Vagina (tissue), 2 donors: ENCODE measurements at regions not wholly inside any gene's neighbourhood (a gene's known extent, or its start where the extent isn't known, plus 50 kb on each side); places are given as distances from the start of the nearest gene placed in this dataset.

Experiments used
- DNase-seq, 2 donors: peaks; one replicate each; pipeline ENCODE4 v3.0.0-alpha.2; 2017; ENCODE audit errors: extremely low spot score in 2 of 2
- H3K27ac ChIP-seq: fragments of 200-600 bp; sonication (generic); one replicate; pipeline ENCODE4 v1.5.1; 2019
- H3K27me3 ChIP-seq: fragments of 200-600 bp; sonication (generic); one replicate; pipeline ENCODE4 v1.5.1; 2019
- H3K36me3 ChIP-seq, 2 donors: fragments of 200-600 bp; sonication (generic); one replicate each; pipeline ENCODE4 v1.5.1; 2017 to 2019
- H3K4me1 ChIP-seq: fragments of 200-600 bp; sonication (generic); one replicate; pipeline ENCODE4 v1.5.1; 2019
- H3K4me3 ChIP-seq, 2 donors: fragments of 200-600 bp; sonication (generic); 1 replicate in 1 of 2; 2 replicates in 1 of 2; pipeline ENCODE4 v1.5.1; 2016 to 2019
- H3K9me3 ChIP-seq: fragments of 200-600 bp; sonication (generic); one replicate; pipeline ENCODE4 v1.5.1; 2019
- POLR2A ChIP-seq, 2 donors: fragments of 450-650 bp; IDR thresholded peaks; one replicate each; pipeline ENCODE4 v1.6.1; 2017; ENCODE audit warnings: antibody characterized with exemption in 2 of 2, mild to moderate bottlenecking in 2 of 2, moderate library complexity in 2 of 2
- POLR2AphosphoS5 ChIP-seq, 2 donors: sonication (generic); formaldehyde crosslinking; IDR thresholded peaks; one replicate each; pipeline ENCODE4 v1.9.0; 2017; ENCODE audit warnings: antibody characterized with exemption in 2 of 2, mild to moderate bottlenecking in 2 of 2, low read depth in 1 of 2; ENCODE audit not compliant: insufficient read depth in 1 of 2
- intact Hi-C: fragments of 100-400 bp; cut with DNase I; formaldehyde crosslinking; loops from one replicate; pipeline ENCODE4 v1.15.1; 2023
- TF ChIP-seq, protein P1 (sequence below), 3 experiments: fragments of 450-650 bp in 2 of 3; fragments of 200-600 bp in 1 of 3; sonication (generic) in 1 of 3; IDR thresholded peaks; one replicate each; pipeline ENCODE4 v1.5.1; 2017 to 2019; ENCODE audit warnings: antibody characterized with exemption in 3 of 3, mild to moderate bottlenecking in 2 of 3, moderate library complexity in 2 of 3

DNA sequence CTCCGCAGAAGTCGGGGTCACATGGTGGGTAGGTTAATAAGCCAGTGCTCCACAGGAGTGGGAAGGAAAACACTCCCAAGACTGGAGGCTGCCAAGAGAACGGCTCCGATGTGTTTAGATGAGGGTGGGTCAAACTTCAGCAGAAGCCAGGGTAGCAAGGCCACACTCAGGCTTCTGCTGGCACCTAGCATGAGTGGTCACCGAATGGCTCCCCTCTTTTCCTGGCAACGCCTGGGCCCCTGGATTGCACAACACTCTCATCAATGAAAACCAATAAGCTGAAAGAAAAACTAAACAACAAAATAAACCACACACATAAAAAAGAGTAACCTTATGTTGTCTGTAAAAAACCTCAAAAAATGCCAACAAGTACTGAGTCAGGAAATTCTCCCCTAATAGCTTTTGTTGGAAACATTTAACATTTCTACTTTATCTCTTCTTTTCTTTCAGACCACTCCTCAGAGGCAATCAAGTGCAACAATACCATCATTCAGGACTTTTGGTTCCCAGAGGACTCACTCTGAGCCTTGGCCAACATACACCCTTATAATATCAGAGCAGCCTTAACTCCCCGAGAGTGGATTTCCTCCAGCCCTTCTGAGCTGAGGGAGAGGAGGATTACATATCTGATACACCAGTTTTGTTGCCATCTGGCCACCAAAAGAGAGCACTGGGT lies 279.9 kb downstream of the ENC1 start:
- no peaks in the 10 kb centered on the region for H3K9me3 ChIP-seq
- TF ChIP-seq POLR2AphosphoS5 (IDR thresholded peaks at IDR 0.05; ENCODE audit: insufficient read depth in 1 of 2, low read depth in 1 of 2) = peak in 1 of 2 donors; percentile 14
- TF ChIP-seq POLR2A (IDR thresholded peaks at IDR 0.05) = no peak
- peak overlapping the region; percentile 24 for H3K27ac ChIP-seq
- H3K4me3 ChIP-seq = no peak overlapping the region
- intact Hi-C loops = no loop called here
- DNase-seq = peak in 1 of 2 donors; percentile 74
- no peaks in the 10 kb centered on the region for H3K27me3 ChIP-seq
- H3K4me1 ChIP-seq = peaks cover 5% of the 10 kb centered on the region
- no peaks in the 10 kb centered on the region for H3K36me3 ChIP-seq

DNA sequence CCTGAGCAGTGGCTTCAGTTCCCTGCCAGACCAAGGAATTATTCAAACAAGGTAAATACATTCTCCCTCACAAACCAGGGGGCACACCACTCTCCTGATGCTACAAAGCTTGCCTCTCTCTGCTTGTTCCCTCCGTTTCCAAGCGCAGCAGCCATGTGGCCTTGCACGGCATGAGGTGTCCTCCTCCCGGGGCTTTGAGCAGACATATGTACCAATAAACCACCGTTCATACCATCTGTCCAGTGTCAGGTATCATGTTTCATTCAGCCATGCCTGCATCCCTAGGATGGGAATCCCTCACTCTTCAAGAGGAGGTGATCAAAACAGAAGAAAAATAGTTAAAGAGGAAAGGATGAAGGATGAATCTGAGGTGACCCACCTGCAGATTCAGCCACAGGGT lies 282.7 kb downstream of the ENC1 start:
- H3K36me3 ChIP-seq = no peaks in the 10 kb centered on the region
- H3K9me3 ChIP-seq = no peaks in the 10 kb centered on the region
- H3K4me3 ChIP-seq = no peak overlapping the region
- H3K4me1 ChIP-seq = peaks cover 5% of the 10 kb centered on the region
- H3K27ac ChIP-seq = no peak overlapping the region
- H3K27me3 ChIP-seq = no peaks in the 10 kb centered on the region
- TF ChIP-seq, protein P1, sequence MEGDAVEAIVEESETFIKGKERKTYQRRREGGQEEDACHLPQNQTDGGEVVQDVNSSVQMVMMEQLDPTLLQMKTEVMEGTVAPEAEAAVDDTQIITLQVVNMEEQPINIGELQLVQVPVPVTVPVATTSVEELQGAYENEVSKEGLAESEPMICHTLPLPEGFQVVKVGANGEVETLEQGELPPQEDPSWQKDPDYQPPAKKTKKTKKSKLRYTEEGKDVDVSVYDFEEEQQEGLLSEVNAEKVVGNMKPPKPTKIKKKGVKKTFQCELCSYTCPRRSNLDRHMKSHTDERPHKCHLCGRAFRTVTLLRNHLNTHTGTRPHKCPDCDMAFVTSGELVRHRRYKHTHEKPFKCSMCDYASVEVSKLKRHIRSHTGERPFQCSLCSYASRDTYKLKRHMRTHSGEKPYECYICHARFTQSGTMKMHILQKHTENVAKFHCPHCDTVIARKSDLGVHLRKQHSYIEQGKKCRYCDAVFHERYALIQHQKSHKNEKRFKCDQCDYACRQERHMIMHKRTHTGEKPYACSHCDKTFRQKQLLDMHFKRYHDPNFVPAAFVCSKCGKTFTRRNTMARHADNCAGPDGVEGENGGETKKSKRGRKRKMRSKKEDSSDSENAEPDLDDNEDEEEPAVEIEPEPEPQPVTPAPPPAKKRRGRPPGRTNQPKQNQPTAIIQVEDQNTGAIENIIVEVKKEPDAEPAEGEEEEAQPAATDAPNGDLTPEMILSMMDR (IDR thresholded peaks at IDR 0.05) = no peak
- TF ChIP-seq POLR2A (IDR thresholded peaks at IDR 0.05) (no peak), POLR2AphosphoS5 (IDR thresholded peaks at IDR 0.05; ENCODE audit: insufficient read depth in 1 of 2, low read depth in 1 of 2) (no peak)
- peak in 1 of 2 donors; percentile 56 for DNase-seq
- intact Hi-C loops = no loop called here

DNA sequence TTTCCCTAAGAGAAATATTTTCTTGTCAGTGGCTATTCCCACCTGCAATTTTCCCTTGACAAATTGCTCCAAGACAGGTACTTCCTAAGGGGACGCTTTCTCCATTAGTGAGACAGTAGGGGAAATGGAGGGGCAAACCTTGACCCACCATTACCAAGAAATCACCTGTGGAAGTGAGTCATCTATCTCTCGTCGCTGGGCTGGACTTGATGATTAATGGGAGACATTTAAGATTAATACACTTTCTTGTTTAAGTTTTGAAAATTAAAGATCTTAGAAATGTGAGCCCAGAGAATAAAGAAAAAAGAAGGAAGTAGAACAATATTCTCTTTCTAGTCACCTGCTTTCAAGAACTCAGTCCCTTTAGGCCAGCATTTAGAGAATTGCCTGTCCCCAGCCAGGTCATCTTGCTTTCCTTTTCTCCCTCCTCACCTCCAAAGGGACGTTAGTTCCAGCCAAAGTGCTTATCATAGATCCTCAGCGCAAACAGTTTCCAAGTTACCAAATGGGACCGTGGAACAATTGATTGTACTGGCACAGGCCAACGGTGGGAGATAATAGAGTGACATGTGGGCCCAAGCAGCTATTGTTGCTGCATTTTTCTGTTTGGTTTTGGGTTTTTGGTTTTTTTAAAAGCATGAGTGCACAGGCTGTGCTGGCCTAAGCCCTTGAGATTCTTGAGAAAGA lies 284.4 kb downstream of the ENC1 start:
- Histone ChIP-seq H3K4me3 (no peak overlapping the region), H3K9me3 (no peaks in the 10 kb centered on the region), H3K27ac (no peak overlapping the region), H3K27me3 (no peaks in the 10 kb centered on the region), H3K4me1 (peaks cover 1% of the 10 kb centered on the region), H3K36me3 (no peaks in the 10 kb centered on the region)
- intact Hi-C loops = no loop called here
- DNase-seq = no peak
- TF ChIP-seq, protein P1 (IDR thresholded peaks at IDR 0.05) = no peak
- no peak for TF ChIP-seq POLR2AphosphoS5 (IDR thresholded peaks at IDR 0.05; ENCODE audit: insufficient read depth in 1 of 2, low read depth in 1 of 2)

DNA sequence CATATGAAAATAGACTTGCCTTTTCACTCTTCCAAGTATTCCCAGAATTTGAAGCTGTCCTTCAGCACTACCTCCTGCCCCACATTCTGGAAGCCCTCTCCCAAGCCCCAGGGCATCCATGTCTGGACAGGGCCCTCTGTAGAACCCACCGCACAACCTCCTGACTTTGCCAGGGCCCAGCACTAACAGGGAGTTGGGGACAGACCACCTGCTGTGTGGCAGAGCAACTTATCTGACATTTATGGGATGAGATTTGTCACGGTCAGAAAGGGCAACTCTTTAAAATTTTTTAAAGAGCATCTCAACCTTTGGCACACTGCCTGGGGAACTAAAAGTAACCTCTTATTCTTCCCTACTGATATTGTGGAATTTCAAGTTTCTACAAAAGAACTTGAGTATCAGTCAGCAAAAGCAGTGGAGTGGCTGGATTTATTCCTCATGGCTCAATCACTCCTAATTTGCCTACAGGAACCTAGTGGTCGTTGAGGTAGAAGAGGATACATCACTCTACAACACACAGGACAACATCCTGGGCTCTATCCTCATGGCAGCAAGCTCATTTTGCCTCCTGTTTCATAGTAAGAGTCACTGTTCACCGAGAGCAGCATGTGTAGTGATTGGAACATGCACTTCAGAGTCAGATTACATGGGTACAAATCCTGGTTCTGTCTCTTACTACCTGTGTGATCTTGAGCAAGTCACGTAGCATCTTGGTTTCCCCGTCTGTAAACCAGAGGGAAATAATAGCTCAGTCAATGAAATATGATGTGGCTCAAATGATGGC lies 285.3 kb downstream of the ENC1 start:
- no peaks in the 10 kb centered on the region for H3K9me3 ChIP-seq
- H3K4me1 ChIP-seq = no peaks in the 10 kb centered on the region
- TF ChIP-seq, protein P1 (IDR thresholded peaks at IDR 0.05) = no peak
- TF ChIP-seq POLR2AphosphoS5 (IDR thresholded peaks at IDR 0.05; ENCODE audit: insufficient read depth in 1 of 2, low read depth in 1 of 2) (no peak), POLR2A (IDR thresholded peaks at IDR 0.05) (no peak)
- intact Hi-C loops = no loop called here
- H3K27me3 ChIP-seq = no peaks in the 10 kb centered on the region
- peak in 1 of 2 donors; percentile 80 for DNase-seq
- H3K4me3 ChIP-seq = no peak overlapping the region
- H3K27ac ChIP-seq = no peak overlapping the region
- no peaks in the 10 kb centered on the region for H3K36me3 ChIP-seq

DNA sequence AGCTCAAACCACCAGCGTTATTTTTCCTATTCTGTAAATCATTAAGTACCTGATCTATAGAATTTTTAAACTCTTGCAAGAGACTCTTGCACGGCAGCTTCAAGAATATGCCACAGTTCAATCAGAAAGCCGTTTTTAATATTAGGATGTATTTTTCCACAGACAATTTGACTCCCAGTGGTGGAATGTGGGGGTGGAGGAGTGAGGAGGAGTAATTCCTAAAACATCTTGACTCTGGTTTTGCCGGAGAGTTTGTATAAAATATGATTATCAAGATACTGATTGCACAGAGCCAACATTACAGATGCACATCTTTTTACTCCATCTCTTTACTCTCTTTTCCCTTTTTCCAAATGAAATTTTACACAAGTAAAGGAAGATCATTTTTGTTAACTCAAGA lies 288.3 kb downstream of the ENC1 start:
- intact Hi-C loops = no loop called here
- no peak for DNase-seq
- TF ChIP-seq, protein P1 (IDR thresholded peaks at IDR 0.05) = no peak
- TF ChIP-seq POLR2A (IDR thresholded peaks at IDR 0.05) (no peak), POLR2AphosphoS5 (IDR thresholded peaks at IDR 0.05; ENCODE audit: insufficient read depth in 1 of 2, low read depth in 1 of 2) (no peak)

More for the DNA sequence above, 288.3 kb downstream of the ENC1 start:
- no peak overlapping the region for H3K4me3 ChIP-seq
- H3K27ac ChIP-seq = no peak overlapping the region
- no peaks in the 10 kb centered on the region for H3K27me3 ChIP-seq
- no peaks in the 10 kb centered on the region for H3K4me1 ChIP-seq
- no peaks in the 10 kb centered on the region for H3K9me3 ChIP-seq
- H3K36me3 ChIP-seq = no peaks in the 10 kb centered on the region
